Pancreas (tissue), 10 donors: ENCODE measurements at regions not wholly inside any gene's neighbourhood (a gene's known extent, or its start where the extent isn't known, plus 50 kb on each side); places are given as distances from the start of the nearest gene placed in this dataset.

Source experiments
- ATAC-seq, 4 donors: fragments of 200-7000 bp; cut with Tn5 transposase; one replicate each; pipeline versions ENCODE4 v1.8.0 to v1.9.1; 2020; ENCODE audit warnings: mild to moderate bottlenecking in 4 of 4, moderate library complexity in 4 of 4
- DNase-seq, 6 donors: peaks; one replicate each; pipeline ENCODE4 v3.0.0-alpha.2; 2020
- FAIRE-seq: peaks from 2 replicates; lab custom pipeline; 2012; peaks lifted over from hg19 to GRCh38; lab: Jason Lieb, UNC
- H3K27ac ChIP-seq, 4 donors: fragments of 200-600 bp; sonication (generic); 1 replicate in 3 of 4; 2 replicates in 1 of 4; pipeline versions ENCODE4 v1.5.0 to v1.8.0; 2020
- H3K27me3 ChIP-seq, 4 donors: fragments of 200-600 bp; one replicate each; pipeline ENCODE4 v1.8.0; 2021
- H3K36me3 ChIP-seq, 3 donors: fragments of 200-600 bp; sonication (generic) in 1 of 3; one replicate each; pipeline versions ENCODE4 v1.5.0 to v1.8.0; 2020 to 2021
- H3K4me1 ChIP-seq, 3 donors: fragments of 200-600 bp; one replicate each; pipeline ENCODE4 v1.8.0; 2021
- H3K4me3 ChIP-seq, 4 donors: fragments of 200-600 bp; sonication (generic) in 2 of 4; one replicate each; pipeline versions ENCODE4 v1.5.0 to v1.8.0; 2020 to 2021
- H3K9me3 ChIP-seq, 4 donors: fragments of 200-600 bp; one replicate each; pipeline ENCODE4 v1.8.0; 2021
- CTCF ChIP-seq, 4 donors: fragments of 200-600 bp; sonication (generic) in 3 of 4; IDR thresholded peaks; one replicate each; pipeline versions ENCODE4 v1.5.0 to v1.8.0; 2021; ENCODE audit warnings: antibody characterized with exemption in 4 of 4
- WGBS, 2 donors: extraction: QIAGEN DNeasy Blood & Tissue Kit; methylation state at CpG; one replicate each; pipeline ENCODE4 v1.1.7; 2013; 5-methylcytosine and 5-hydroxymethylcytosine counted together
- intact Hi-C, 3 donors: fragments of 100-400 bp; cut with DNase I; formaldehyde crosslinking; loops; one replicate each; pipeline versions ENCODE4 v1.11.1 to v1.14.2; 2022
- donor health status: healthy with polysubstance abuse.
- donor health status: DM: no; HTN: no; CAD: no; lungs with moderate emphysema.
- donor health status: DM: no; HTN: no; CAD: no.
- donor health status: control.
- donor health status: control.
- donor health status: Bipolar disorder and iron deficiency.
- donor health status: DM: yes; HTN: yes; CAD: no.
- donor health status: DM: no; HTN: no; CAD: no.
- donor health status: DM: no; HTN: no; CAD: no.
- donor health status: DM: yes; HTN: yes; CAD: no.

- Histone ChIP-seq H3K9me3 (no peaks in the 10 kb centered on the region), H3K27ac (no peak overlapping the region), H3K4me3 (no peak overlapping the region), H3K36me3 (no peaks in the 10 kb centered on the region), H3K4me1 (no peaks in the 10 kb centered on the region), H3K27me3 (no peaks in the 10 kb centered on the region)
- FAIRE-seq (no peak), DNase-seq (peak in 1 of 6 donors; percentile 16), ATAC-seq (no peak)
- WGBS, 2 donors, result 81 to 87% methylated on average over 6 of the region's 6 CpGs
- TF ChIP-seq CTCF (IDR thresholded peaks at IDR 0.05), result no peak
- intact Hi-C loops, result loop anchor here in 1 of 3 donors (10.0 kb wide), 1 partner anchor 64 kb away; no protein-coding TSS in a partner anchor
These were observed 342.1 kb downstream of the CTTN start for GRCh38 chr11:70740488-70740851.

- TF ChIP-seq CTCF (IDR thresholded peaks at IDR 0.05), result no peak
- no peak for FAIRE-seq
- intact Hi-C loops, result loop anchor here in 1 of 3 donors (10.0 kb wide), 1 partner anchor 64 kb away; no protein-coding TSS in a partner anchor
- 94 to 96% methylated on average over 3 of the region's 3 CpGs for WGBS, 2 donors
- no peak overlapping the region for H3K4me3 ChIP-seq
- H3K9me3 ChIP-seq, result no peaks in the 10 kb centered on the region
- H3K27ac ChIP-seq, result no peak overlapping the region
- H3K4me1 ChIP-seq, result no peaks in the 10 kb centered on the region
- H3K36me3 ChIP-seq, result no peaks in the 10 kb centered on the region
- H3K27me3 ChIP-seq, result no peaks in the 10 kb centered on the region
- ATAC-seq, result no peak
- DNase-seq, result no peak
These were observed 342.8 kb downstream of the CTTN start for GRCh38 chr11:70741085-70741484.

GRCh38 chr11:70742553-70743291 is 344.4 kb downstream of the CTTN start:
- no peak for TF ChIP-seq CTCF (IDR thresholded peaks at IDR 0.05)
- WGBS, 2 donors, result 19 to 28% methylated on average over 27 of the region's 27 CpGs
- no peaks in the 10 kb centered on the region for H3K36me3 ChIP-seq
- DNase-seq (peak in 5 of 6 donors; percentile 54 to 77 (median 59)), ATAC-seq (peak; percentile 79 to 98 (median 84)), FAIRE-seq (no peak)
- no peak overlapping the region for H3K27ac ChIP-seq
- intact Hi-C loops, result loop anchor here in 1 of 3 donors (10.0 kb wide), 1 partner anchor 62 kb away; no protein-coding TSS in a partner anchor
- H3K27me3 ChIP-seq, result no peaks in the 10 kb centered on the region
- H3K4me3 ChIP-seq, result no peak overlapping the region
- H3K4me1 ChIP-seq, result no peaks in the 10 kb centered on the region
- H3K9me3 ChIP-seq, result no peaks in the 10 kb centered on the region

GRCh38 chr11:70743329-70743728 is 345.0 kb downstream of the CTTN start:
- TF ChIP-seq CTCF (IDR thresholded peaks at IDR 0.05), result no peak

GRCh38 chr11:70743941-70744351 is 345.6 kb downstream of the CTTN start:
- ATAC-seq, result no peak
- DNase-seq, result no peak
- Histone ChIP-seq H3K4me3 (no peak overlapping the region), H3K27me3 (no peaks in the 10 kb centered on the region), H3K27ac (no peak overlapping the region), H3K9me3 (no peaks in the 10 kb centered on the region), H3K4me1 (no peaks in the 10 kb centered on the region), H3K36me3 (no peaks in the 10 kb centered on the region)
- TF ChIP-seq CTCF (IDR thresholded peaks at IDR 0.05), result no peak
- no peak for FAIRE-seq
- intact Hi-C loops, result loop anchor here in 1 of 3 donors (10.0 kb wide), 1 partner anchor 61 kb away; no protein-coding TSS in a partner anchor
- WGBS, 2 donors, result 92% methylated on average over 9 of the region's 9 CpGs

More at GRCh38 chr11:70743329-70743728, 345.0 kb downstream of the CTTN start:
- H3K27ac ChIP-seq, result no peak overlapping the region
- intact Hi-C loops, result loop anchor here in 1 of 3 donors (10.0 kb wide), 1 partner anchor 61 kb away; no protein-coding TSS in a partner anchor
- H3K4me3 ChIP-seq, result no peak overlapping the region
- no peaks in the 10 kb centered on the region for H3K9me3 ChIP-seq
- no peak for ATAC-seq
- no peak for FAIRE-seq
- no peaks in the 10 kb centered on the region for H3K27me3 ChIP-seq
- WGBS, 2 donors, result 88 to 90% methylated on average over 9 of the region's 9 CpGs
- no peak for DNase-seq
- no peaks in the 10 kb centered on the region for H3K36me3 ChIP-seq
- no peaks in the 10 kb centered on the region for H3K4me1 ChIP-seq
